ENCODE measurements at regions not wholly inside any gene's neighbourhood (a gene's known extent, or its start where the extent isn't known, plus 50 kb on each side); places are given as distances from the start of the nearest gene placed in this dataset.

- TF ChIP-seq CTCF (conservative IDR thresholded peaks at IDR 0.05; ENCODE audit: low read length) (no peak), EZH2phosphoT487 (IDR thresholded peaks at IDR 0.05; ENCODE audit: borderline replicate concordance, low read depth, low read length) (no peak)
These were observed 147.3 kb downstream of the PCDH7 start for GRCh38 chr4:30867427-30867826.
